Subcutaneous abdominal adipose tissue (tissue), 5 donors: ENCODE measurements at regions not wholly inside any gene's neighbourhood (a gene's known extent, or its start where the extent isn't known, plus 50 kb on each side); places are given as distances from the start of the nearest gene placed in this dataset.

Experiments used
- H3K27ac ChIP-seq: one replicate; pipeline ENCODE4 v1.7.0; 2013; ENCODE audit warnings: low read depth, mild to moderate bottlenecking, inconsistent platforms, low read length, moderate library complexity
- H3K27me3 ChIP-seq, 5 donors: one replicate each; pipeline ENCODE4 v1.7.0; 2013; ENCODE audit warnings: low read length in 5 of 5, inconsistent platforms in 1 of 5; ENCODE audit not compliant: control insufficient read depth in 5 of 5, insufficient read depth in 4 of 5
- H3K36me3 ChIP-seq, 5 donors: one replicate each; pipeline ENCODE4 v1.7.0; 2013; ENCODE audit warnings: low read length in 5 of 5; ENCODE audit not compliant: control insufficient read depth in 5 of 5, insufficient read depth in 5 of 5
- H3K4me1 ChIP-seq, 5 donors: one replicate each; pipeline ENCODE4 v1.7.0; 2013; ENCODE audit warnings: low read length in 5 of 5, mild to moderate bottlenecking in 3 of 5, moderate library complexity in 1 of 5; ENCODE audit not compliant: control insufficient read depth in 5 of 5, insufficient read depth in 5 of 5
- H3K4me3 ChIP-seq, 5 donors: one replicate each; pipeline ENCODE4 v1.7.0; 2013; ENCODE audit warnings: low read length in 5 of 5, low read depth in 1 of 5
- H3K9ac ChIP-seq, 5 donors: one replicate each; pipeline ENCODE4 v1.7.0; 2013; ENCODE audit warnings: low read length in 5 of 5, mild to moderate bottlenecking in 4 of 5, moderate library complexity in 3 of 5
- H3K9me3 ChIP-seq, 5 donors: one replicate each; pipeline ENCODE4 v1.7.0; 2013; ENCODE audit warnings: low read length in 5 of 5; ENCODE audit not compliant: control insufficient read depth in 5 of 5
- donor health status: healthy.
- donor health status: healthy.
- donor health status: healthy.
- donor health status: healthy.
- donor health status: healthy.

DNA sequence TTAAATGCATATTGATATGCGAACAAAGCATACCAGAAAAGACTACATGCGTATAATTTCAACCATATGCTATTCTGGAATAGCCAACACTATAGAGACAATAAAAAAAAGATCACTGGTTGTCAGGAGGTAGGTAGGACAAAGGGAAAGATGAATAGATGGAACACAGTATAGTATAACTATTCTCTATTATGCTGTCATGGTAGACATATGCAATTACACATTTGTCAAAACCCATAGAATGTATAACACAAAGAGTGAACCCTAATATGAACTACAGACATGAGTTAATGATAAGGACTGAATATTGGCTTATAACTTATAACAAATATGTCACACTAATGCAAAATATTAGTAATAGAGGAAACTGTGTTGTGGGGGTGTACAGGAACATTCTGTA, 460.8 kb downstream of the TAF11L14 start:
- H3K27me3 ChIP-seq: no peaks in the 10 kb centered on the region
- H3K4me1 ChIP-seq: peaks cover 0 to 8% (median 0%) of the 10 kb centered on the region in 5 donors
- H3K9me3 ChIP-seq: no peaks in the 10 kb centered on the region
- H3K9ac ChIP-seq: no peak overlapping the region
- no peaks in the 10 kb centered on the region for H3K36me3 ChIP-seq
- no peak overlapping the region for H3K4me3 ChIP-seq
- no peak overlapping the region for H3K27ac ChIP-seq

GRCh38 chr5:18097817-18098216, 463.6 kb downstream of the TAF11L14 start:
- no peak overlapping the region for H3K9ac ChIP-seq
- no peaks in the 10 kb centered on the region for H3K27me3 ChIP-seq
- peaks cover 0 to 8% (median 0%) of the 10 kb centered on the region in 5 donors for H3K4me1 ChIP-seq
- no peaks in the 10 kb centered on the region for H3K9me3 ChIP-seq
- no peak overlapping the region for H3K27ac ChIP-seq
- no peak overlapping the region for H3K4me3 ChIP-seq
- H3K36me3 ChIP-seq: no peaks in the 10 kb centered on the region

- H3K27me3 ChIP-seq: no peaks in the 10 kb centered on the region
- no peaks in the 10 kb centered on the region for H3K36me3 ChIP-seq
- peaks cover 0 to 4% (median 0%) of the 10 kb centered on the region in 5 donors for H3K4me1 ChIP-seq
- no peaks in the 10 kb centered on the region for H3K9me3 ChIP-seq
- H3K9ac ChIP-seq: no peak overlapping the region
- no peak overlapping the region for H3K4me3 ChIP-seq
- H3K27ac ChIP-seq: no peak overlapping the region
These were observed 464.4 kb downstream of the TAF11L14 start for GRCh38 chr5:18098691-18099090.

GRCh38 chr5:18099261-18099660, 465.0 kb downstream of the TAF11L14 start:
- H3K36me3 ChIP-seq: no peaks in the 10 kb centered on the region
- no peaks in the 10 kb centered on the region for H3K9me3 ChIP-seq
- no peak overlapping the region for H3K9ac ChIP-seq
- no peak overlapping the region for H3K27ac ChIP-seq
- H3K4me3 ChIP-seq: no peak overlapping the region
- no peaks in the 10 kb centered on the region for H3K4me1 ChIP-seq
- no peaks in the 10 kb centered on the region for H3K27me3 ChIP-seq

DNA sequence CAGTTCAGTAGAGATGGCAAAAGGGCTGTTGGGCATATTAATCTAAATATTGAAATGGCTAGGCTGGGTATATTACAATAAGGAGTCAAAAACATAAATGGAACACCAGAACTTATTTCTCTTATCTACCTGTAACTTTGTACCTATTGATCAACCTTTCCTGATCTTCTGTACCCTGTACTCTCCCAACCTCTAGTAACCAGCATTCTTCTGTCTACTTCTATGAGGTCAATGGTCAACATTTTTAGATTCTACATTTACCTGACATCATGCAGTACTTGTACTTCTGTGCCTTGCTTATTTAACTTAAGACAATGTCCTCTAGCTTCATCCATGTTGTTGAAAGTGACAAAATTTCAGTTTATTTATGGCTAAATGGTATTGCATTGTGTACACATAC, 467.3 kb downstream of the TAF11L14 start:
- no peaks in the 10 kb centered on the region for H3K36me3 ChIP-seq
- no peaks in the 10 kb centered on the region for H3K9me3 ChIP-seq
- no peaks in the 10 kb centered on the region for H3K4me1 ChIP-seq
- no peak overlapping the region for H3K9ac ChIP-seq
- no peaks in the 10 kb centered on the region for H3K27me3 ChIP-seq
- no peak overlapping the region for H3K4me3 ChIP-seq
- no peak overlapping the region for H3K27ac ChIP-seq

GRCh38 chr5:18102733-18103132, 468.5 kb downstream of the TAF11L14 start:
- Histone ChIP-seq H3K27ac (no peak overlapping the region), H3K9me3 (no peaks in the 10 kb centered on the region), H3K36me3 (no peaks in the 10 kb centered on the region), H3K4me3 (no peak overlapping the region), H3K9ac (no peak overlapping the region), H3K4me1 (no peaks in the 10 kb centered on the region), H3K27me3 (no peaks in the 10 kb centered on the region)

- no peak overlapping the region for H3K4me3 ChIP-seq
- no peaks in the 10 kb centered on the region for H3K36me3 ChIP-seq
- no peaks in the 10 kb centered on the region for H3K9me3 ChIP-seq
- no peaks in the 10 kb centered on the region for H3K27me3 ChIP-seq
- H3K27ac ChIP-seq: no peak overlapping the region
- no peaks in the 10 kb centered on the region for H3K4me1 ChIP-seq
- H3K9ac ChIP-seq: no peak overlapping the region
These were observed 471.2 kb downstream of the TAF11L14 start for GRCh38 chr5:18105449-18105848.

GRCh38 chr5:18111906-18112465, 477.7 kb downstream of the TAF11L14 start:
- Histone ChIP-seq H3K36me3 (no peaks in the 10 kb centered on the region), H3K27ac (no peak overlapping the region), H3K9ac (no peak overlapping the region), H3K4me1 (no peaks in the 10 kb centered on the region), H3K9me3 (no peaks in the 10 kb centered on the region), H3K4me3 (no peak overlapping the region), H3K27me3 (no peaks in the 10 kb centered on the region)

GRCh38 chr5:18113721-18114120, 479.5 kb downstream of the TAF11L14 start:
- Histone ChIP-seq H3K27ac (no peak overlapping the region), H3K9me3 (no peaks in the 10 kb centered on the region)

GRCh38 chr5:18114151-18114757, 480.0 kb downstream of the TAF11L14 start:
- Histone ChIP-seq H3K4me3 (no peak overlapping the region), H3K4me1 (no peaks in the 10 kb centered on the region), H3K9ac (no peak overlapping the region), H3K27ac (no peak overlapping the region), H3K9me3 (no peaks in the 10 kb centered on the region), H3K36me3 (no peaks in the 10 kb centered on the region), H3K27me3 (no peaks in the 10 kb centered on the region)

More at GRCh38 chr5:18113721-18114120, 479.5 kb downstream of the TAF11L14 start:
- Histone ChIP-seq H3K4me1 (no peaks in the 10 kb centered on the region), H3K36me3 (no peaks in the 10 kb centered on the region), H3K9ac (no peak overlapping the region), H3K4me3 (no peak overlapping the region), H3K27me3 (no peaks in the 10 kb centered on the region)
